Tibial nerve (tissue), 4 donors: ENCODE measurements at regions not wholly inside any gene's neighbourhood (a gene's known extent, or its start where the extent isn't known, plus 50 kb on each side); places are given as distances from the start of the nearest gene placed in this dataset.

Source experiments
- DNase-seq, 2 donors: peaks; one replicate each; pipeline ENCODE4 v3.0.0-alpha.2; 2019; ENCODE audit warnings: low spot score in 2 of 2
- H3K27ac ChIP-seq, 4 donors: fragments of 200-600 bp; sonication (generic) in 3 of 4; one replicate each; pipeline ENCODE4 v1.5.1; 2017 to 2019; ENCODE audit warnings: mild to moderate bottlenecking in 1 of 4
- H3K27me3 ChIP-seq, 2 donors: fragments of 200-600 bp; sonication (generic) in 1 of 2; one replicate each; pipeline versions ENCODE4 v1.5.1 to v1.6.0; 2017 to 2019
- H3K36me3 ChIP-seq, 3 donors: fragments of 200-600 bp; sonication (generic); one replicate each; pipeline ENCODE4 v1.5.1; 2018 to 2019
- H3K4me1 ChIP-seq, 4 donors: fragments of 200-600 bp; sonication (generic) in 3 of 4; one replicate each; pipeline ENCODE4 v1.5.1; 2017 to 2019
- H3K4me3 ChIP-seq, 4 donors: fragments of 200-600 bp; sonication (generic) in 3 of 4; one replicate each; pipeline ENCODE4 v1.5.1; 2017 to 2019; ENCODE audit warnings: mild to moderate bottlenecking in 1 of 4, moderate library complexity in 1 of 4
- H3K9me3 ChIP-seq, 4 donors: fragments of 200-600 bp; sonication (generic) in 3 of 4; one replicate each; pipeline ENCODE4 v1.5.1; 2017 to 2019
- EP300 ChIP-seq, 2 donors: sonication (generic); formaldehyde crosslinking; IDR thresholded peaks; one replicate each; pipeline ENCODE4 v1.6.1; 2017; ENCODE audit warnings: antibody characterized with exemption in 2 of 2, mild to moderate bottlenecking in 1 of 2
- POLR2A ChIP-seq, 2 donors: fragments of 450-650 bp; IDR thresholded peaks; one replicate each; pipeline ENCODE4 v1.6.1; 2017; ENCODE audit warnings: antibody characterized with exemption in 2 of 2, mild to moderate bottlenecking in 2 of 2, moderate library complexity in 2 of 2
- WGBS, 2 donors: methylation state at CpG; one replicate each; pipeline ENCODE4 v1.1.5; 2018; 5-methylcytosine and 5-hydroxymethylcytosine counted together
- TF ChIP-seq, protein P1 (sequence below), 5 experiments: fragments of 200-600 bp in 3 of 5; fragments of 450-650 bp in 2 of 5; sonication (generic) in 3 of 5; IDR thresholded peaks; one replicate each; pipeline ENCODE4 v1.5.1; 2016 to 2019; ENCODE audit warnings: antibody characterized with exemption in 5 of 5, mild to moderate bottlenecking in 3 of 5, moderate library complexity in 2 of 5

DNA sequence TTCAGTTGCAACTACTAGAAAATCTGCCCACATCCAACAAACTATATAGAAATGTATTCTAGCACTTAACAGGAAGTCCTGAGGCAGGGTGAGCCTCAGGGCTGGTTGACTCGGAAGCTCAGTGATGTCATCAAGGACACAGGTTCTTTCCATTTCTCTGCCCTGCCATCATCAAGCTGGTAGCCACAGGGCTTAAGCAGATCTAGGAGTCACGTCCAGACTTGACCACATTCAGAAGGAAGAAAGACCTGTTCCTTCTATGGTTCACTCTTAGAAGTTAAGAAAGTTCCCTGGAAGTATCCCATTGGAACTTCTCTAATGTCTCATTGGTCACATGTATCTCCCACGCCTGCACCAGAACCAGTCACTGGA lies 438.1 kb downstream of the PRDM2 start:
- Histone ChIP-seq H3K27me3 (no peaks in the 10 kb centered on the region), H3K4me3 (no peak overlapping the region), H3K9me3 (no peaks in the 10 kb centered on the region), H3K4me1 (peaks cover 0 to 37% (median 0%) of the 10 kb centered on the region in 4 donors), H3K27ac (no peak overlapping the region), H3K36me3 (no peaks in the 10 kb centered on the region)
- no peak for TF ChIP-seq POLR2A (IDR thresholded peaks at IDR 0.05)
- TF ChIP-seq, protein P1, sequence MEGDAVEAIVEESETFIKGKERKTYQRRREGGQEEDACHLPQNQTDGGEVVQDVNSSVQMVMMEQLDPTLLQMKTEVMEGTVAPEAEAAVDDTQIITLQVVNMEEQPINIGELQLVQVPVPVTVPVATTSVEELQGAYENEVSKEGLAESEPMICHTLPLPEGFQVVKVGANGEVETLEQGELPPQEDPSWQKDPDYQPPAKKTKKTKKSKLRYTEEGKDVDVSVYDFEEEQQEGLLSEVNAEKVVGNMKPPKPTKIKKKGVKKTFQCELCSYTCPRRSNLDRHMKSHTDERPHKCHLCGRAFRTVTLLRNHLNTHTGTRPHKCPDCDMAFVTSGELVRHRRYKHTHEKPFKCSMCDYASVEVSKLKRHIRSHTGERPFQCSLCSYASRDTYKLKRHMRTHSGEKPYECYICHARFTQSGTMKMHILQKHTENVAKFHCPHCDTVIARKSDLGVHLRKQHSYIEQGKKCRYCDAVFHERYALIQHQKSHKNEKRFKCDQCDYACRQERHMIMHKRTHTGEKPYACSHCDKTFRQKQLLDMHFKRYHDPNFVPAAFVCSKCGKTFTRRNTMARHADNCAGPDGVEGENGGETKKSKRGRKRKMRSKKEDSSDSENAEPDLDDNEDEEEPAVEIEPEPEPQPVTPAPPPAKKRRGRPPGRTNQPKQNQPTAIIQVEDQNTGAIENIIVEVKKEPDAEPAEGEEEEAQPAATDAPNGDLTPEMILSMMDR (IDR thresholded peaks at IDR 0.05), result no peak
- no peak for TF ChIP-seq EP300 (IDR thresholded peaks at IDR 0.05)
- no peak for DNase-seq
- 63 to 77% methylated on average over 3 of the region's 3 CpGs for WGBS, 2 donors

GRCh38 chr1:14138687-14139086 lies 438.7 kb downstream of the PRDM2 start:
- H3K27ac ChIP-seq, result no peak overlapping the region
- H3K9me3 ChIP-seq, result no peaks in the 10 kb centered on the region
- TF ChIP-seq POLR2A (IDR thresholded peaks at IDR 0.05) (no peak), EP300 (IDR thresholded peaks at IDR 0.05) (no peak)
- TF ChIP-seq, protein P1 (IDR thresholded peaks at IDR 0.05), result peak in 1 of 5 experiments; percentile 13
- no peaks in the 10 kb centered on the region for H3K27me3 ChIP-seq
- 33 to 42% methylated on average over 6 of the region's 6 CpGs for WGBS, 2 donors
- DNase-seq, result peak in 1 of 2 donors; percentile 18
- no peak overlapping the region for H3K4me3 ChIP-seq
- H3K36me3 ChIP-seq, result no peaks in the 10 kb centered on the region
- H3K4me1 ChIP-seq, result peaks cover 0 to 37% (median 0%) of the 10 kb centered on the region in 4 donors

GRCh38 chr1:14140831-14141401 lies 440.9 kb downstream of the PRDM2 start:
- Histone ChIP-seq H3K9me3 (no peaks in the 10 kb centered on the region), H3K4me1 (peaks cover 0 to 37% (median 0%) of the 10 kb centered on the region in 4 donors), H3K36me3 (no peaks in the 10 kb centered on the region), H3K27me3 (no peaks in the 10 kb centered on the region), H3K4me3 (no peak overlapping the region), H3K27ac (peak overlapping the region in 2 of 4 donors; percentile 1 to 54)
- 39 to 52% methylated on average over 13 of the region's 13 CpGs for WGBS, 2 donors
- TF ChIP-seq POLR2A (IDR thresholded peaks at IDR 0.05) (no peak), EP300 (IDR thresholded peaks at IDR 0.05) (no peak)
- TF ChIP-seq, protein P1 (IDR thresholded peaks at IDR 0.05), result no peak
- DNase-seq, result peak in 1 of 2 donors; percentile 18

- Histone ChIP-seq H3K27ac (peak overlapping the region in 2 of 4 donors; percentile 1 to 54), H3K4me3 (no peak overlapping the region), H3K36me3 (no peaks in the 10 kb centered on the region), H3K4me1 (peaks cover 0 to 37% (median 0%) of the 10 kb centered on the region in 4 donors), H3K27me3 (no peaks in the 10 kb centered on the region), H3K9me3 (no peaks in the 10 kb centered on the region)
- no peak for DNase-seq
- WGBS, 2 donors, result 63 to 64% methylated on average over 6 of the region's 6 CpGs
- no peak for TF ChIP-seq POLR2A (IDR thresholded peaks at IDR 0.05)
- TF ChIP-seq EP300 (IDR thresholded peaks at IDR 0.05), result no peak
Observed at GRCh38 chr1:14141656-14142055, 441.7 kb downstream of the PRDM2 start.

- no peak for DNase-seq
- Histone ChIP-seq H3K9me3 (no peaks in the 10 kb centered on the region), H3K27me3 (no peaks in the 10 kb centered on the region), H3K4me3 (no peak overlapping the region), H3K27ac (no peak overlapping the region), H3K4me1 (peaks cover 0 to 37% (median 0%) of the 10 kb centered on the region in 4 donors), H3K36me3 (no peaks in the 10 kb centered on the region)
- TF ChIP-seq, protein P1 (IDR thresholded peaks at IDR 0.05), result no peak
- TF ChIP-seq EP300 (IDR thresholded peaks at IDR 0.05), result no peak
- no peak for TF ChIP-seq POLR2A (IDR thresholded peaks at IDR 0.05)
- 56 to 65% methylated on average over 11 of the region's 11 CpGs for WGBS, 2 donors
Observed at GRCh38 chr1:14142397-14143100, 442.6 kb downstream of the PRDM2 start.
